ENCODE measurements at regions not wholly inside any gene's neighbourhood (a gene's known extent, or its start where the extent isn't known, plus 50 kb on each side); places are given as distances from the start of the nearest gene placed in this dataset.

- no peak for TF ChIP-seq ZFX (IDR thresholded peaks at IDR 0.05; ENCODE audit: borderline replicate concordance)
- TF ChIP-seq CTCF (IDR thresholded peaks at IDR 0.05), result no peak
- H3K27ac ChIP-seq, result no peak overlapping the region
These were observed 50.4 kb upstream of the TGFBR2 start for GRCh38 chr3:30555968-30556367.

Data from 22Rv1 (cell line).